Colonic mucosa (tissue), 4 donors: ENCODE measurements at regions not wholly inside any gene's neighbourhood (a gene's known extent, or its start where the extent isn't known, plus 50 kb on each side); places are given as distances from the start of the nearest gene placed in this dataset.

Source experiments
- DNase-seq: peaks from one replicate; pipeline ENCODE4 v3.0.0-alpha.2; 2020
- H3K27ac ChIP-seq: fragments of 200-600 bp; one replicate; pipeline ENCODE4 v1.8.0; 2021
- H3K27me3 ChIP-seq: fragments of 200-600 bp; one replicate; pipeline ENCODE4 v1.8.0; 2021
- H3K36me3 ChIP-seq: fragments of 200-600 bp; one replicate; pipeline ENCODE4 v1.8.0; 2021
- H3K4me1 ChIP-seq: fragments of 200-600 bp; one replicate; pipeline ENCODE4 v1.8.0; 2021; ENCODE audit warnings: mild to moderate bottlenecking
- H3K4me3 ChIP-seq: fragments of 200-600 bp; one replicate; pipeline ENCODE4 v1.8.0; 2021
- H3K9ac ChIP-seq, 2 donors: one replicate each; pipeline ENCODE4 v1.7.0; 2013; ENCODE audit warnings: control low read depth in 2 of 2, low read depth in 2 of 2, low read length in 2 of 2
- H3K9me3 ChIP-seq: fragments of 200-600 bp; one replicate; pipeline ENCODE4 v1.8.0; 2021
- intact Hi-C: fragments of 100-400 bp; cut with DNase I; formaldehyde crosslinking; loops from one replicate; pipeline ENCODE4 v1.14.1; 2022
- TF ChIP-seq, protein P1 (sequence below): fragments of 200-600 bp; IDR thresholded peaks from one replicate; pipeline ENCODE4 v1.8.0; 2022; ENCODE audit warnings: antibody characterized with exemption, mild to moderate bottlenecking
- donor health status: healthy.
- donor health status: DM: no; HTN: no; CAD: no.
- donor health status: DM: no; HTN: no; CAD: no.

DNA sequence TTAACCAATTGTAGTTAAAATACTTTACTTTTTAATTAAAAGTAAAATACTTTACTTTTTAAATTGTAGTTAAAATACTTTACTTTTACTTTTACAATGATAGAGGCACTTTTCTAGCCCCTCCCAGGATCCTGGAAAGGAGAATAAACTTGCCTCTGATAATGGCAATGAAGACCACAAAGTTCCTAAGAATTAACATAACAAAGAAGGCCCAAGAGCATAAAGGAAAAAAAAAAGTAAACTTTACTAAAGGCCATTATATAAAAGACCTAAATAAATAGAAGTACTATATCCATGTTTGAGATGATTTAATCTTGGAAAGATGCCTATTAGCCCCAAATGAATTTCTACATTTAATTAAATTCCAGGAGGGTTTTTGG lies 129.1 kb upstream of the THY1 start:
- no peak for DNase-seq
- TF ChIP-seq, protein P1, sequence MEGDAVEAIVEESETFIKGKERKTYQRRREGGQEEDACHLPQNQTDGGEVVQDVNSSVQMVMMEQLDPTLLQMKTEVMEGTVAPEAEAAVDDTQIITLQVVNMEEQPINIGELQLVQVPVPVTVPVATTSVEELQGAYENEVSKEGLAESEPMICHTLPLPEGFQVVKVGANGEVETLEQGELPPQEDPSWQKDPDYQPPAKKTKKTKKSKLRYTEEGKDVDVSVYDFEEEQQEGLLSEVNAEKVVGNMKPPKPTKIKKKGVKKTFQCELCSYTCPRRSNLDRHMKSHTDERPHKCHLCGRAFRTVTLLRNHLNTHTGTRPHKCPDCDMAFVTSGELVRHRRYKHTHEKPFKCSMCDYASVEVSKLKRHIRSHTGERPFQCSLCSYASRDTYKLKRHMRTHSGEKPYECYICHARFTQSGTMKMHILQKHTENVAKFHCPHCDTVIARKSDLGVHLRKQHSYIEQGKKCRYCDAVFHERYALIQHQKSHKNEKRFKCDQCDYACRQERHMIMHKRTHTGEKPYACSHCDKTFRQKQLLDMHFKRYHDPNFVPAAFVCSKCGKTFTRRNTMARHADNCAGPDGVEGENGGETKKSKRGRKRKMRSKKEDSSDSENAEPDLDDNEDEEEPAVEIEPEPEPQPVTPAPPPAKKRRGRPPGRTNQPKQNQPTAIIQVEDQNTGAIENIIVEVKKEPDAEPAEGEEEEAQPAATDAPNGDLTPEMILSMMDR, result no peak
- no peak overlapping the region for H3K4me3 ChIP-seq
- H3K27ac ChIP-seq, result no peak overlapping the region
- H3K36me3 ChIP-seq, result no peaks in the 10 kb centered on the region
- no peaks in the 10 kb centered on the region for H3K27me3 ChIP-seq
- H3K4me1 ChIP-seq, result no peaks in the 10 kb centered on the region
- H3K9ac ChIP-seq, result no peak overlapping the region
- H3K9me3 ChIP-seq, result no peaks in the 10 kb centered on the region
- intact Hi-C loops, result no loop called here

DNA sequence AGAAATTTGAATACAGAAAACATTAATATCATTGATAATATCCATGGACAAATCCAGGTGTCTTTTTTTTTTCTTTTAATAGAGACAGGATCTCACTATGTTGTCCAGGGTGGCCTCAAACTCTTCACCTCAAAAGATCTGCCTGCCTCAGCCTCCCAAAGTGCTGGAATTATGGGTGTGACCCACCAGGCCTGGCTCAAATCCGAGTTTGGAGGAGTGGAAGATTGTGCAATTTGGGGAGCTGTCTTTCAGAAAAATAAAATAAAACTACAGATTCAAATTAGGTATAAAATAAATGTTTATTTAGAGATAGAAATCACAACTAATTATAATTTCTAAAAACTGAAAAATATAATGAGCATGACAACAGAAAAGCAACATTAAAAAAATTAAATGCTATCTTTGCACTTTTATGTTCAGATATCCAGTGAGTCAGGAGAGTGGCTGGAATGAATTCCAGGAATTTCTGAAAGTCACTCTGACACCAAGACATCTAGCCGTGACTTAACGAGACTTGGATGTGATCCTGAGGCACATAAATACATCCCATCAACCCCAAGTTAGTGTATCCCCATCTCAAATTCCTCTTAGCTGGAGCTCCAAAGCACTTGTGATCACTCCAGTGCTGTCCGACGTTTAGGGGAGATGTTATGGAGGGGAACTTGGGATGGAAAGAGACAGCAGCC lies 128.6 kb upstream of the THY1 start:
- DNase-seq, result no peak
- Histone ChIP-seq H3K9me3 (no peaks in the 10 kb centered on the region), H3K27me3 (no peaks in the 10 kb centered on the region), H3K9ac (no peak overlapping the region), H3K4me1 (no peaks in the 10 kb centered on the region), H3K4me3 (no peak overlapping the region), H3K36me3 (no peaks in the 10 kb centered on the region), H3K27ac (no peak overlapping the region)
- intact Hi-C loops, result no loop called here
- TF ChIP-seq, protein P1, result no peak

DNA sequence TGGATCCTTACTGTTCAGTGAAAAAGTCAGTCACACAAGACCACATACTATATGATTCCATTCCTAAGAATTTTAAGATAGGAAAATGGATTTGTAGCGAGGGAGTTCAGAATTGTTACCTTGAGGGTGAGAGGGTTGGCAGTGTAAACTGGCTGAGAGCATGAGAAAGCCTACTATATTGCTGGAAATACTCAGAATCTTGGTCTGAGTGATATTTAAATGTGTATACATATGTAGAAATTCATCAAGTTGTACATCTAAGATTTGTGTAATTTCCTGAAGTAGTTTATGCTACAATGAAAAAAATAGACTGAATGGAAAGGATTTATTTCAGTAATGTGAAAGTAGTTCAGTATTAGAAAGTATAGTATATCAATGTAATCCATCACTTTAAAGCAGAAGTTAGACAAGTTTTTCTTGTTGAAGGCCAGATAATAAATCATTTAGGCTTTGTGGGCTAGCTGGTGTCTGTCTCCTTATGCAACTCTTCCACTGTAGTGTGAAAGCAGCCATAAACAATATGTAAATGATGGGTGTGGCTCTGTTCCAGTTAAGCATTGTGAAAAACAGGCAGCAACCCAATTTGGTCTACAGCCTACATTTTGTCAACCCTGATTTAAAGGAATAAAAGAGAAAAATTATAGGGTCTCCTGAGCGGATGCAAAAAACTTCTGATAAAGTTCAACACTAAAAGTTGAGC lies 127.2 kb upstream of the THY1 start:
- Histone ChIP-seq H3K9ac (no peak overlapping the region), H3K27ac (no peak overlapping the region), H3K27me3 (no peaks in the 10 kb centered on the region), H3K9me3 (no peaks in the 10 kb centered on the region), H3K36me3 (no peaks in the 10 kb centered on the region), H3K4me1 (no peaks in the 10 kb centered on the region), H3K4me3 (no peak overlapping the region)
- intact Hi-C loops, result no loop called here
- TF ChIP-seq, protein P1, result no peak
- DNase-seq, result no peak

DNA sequence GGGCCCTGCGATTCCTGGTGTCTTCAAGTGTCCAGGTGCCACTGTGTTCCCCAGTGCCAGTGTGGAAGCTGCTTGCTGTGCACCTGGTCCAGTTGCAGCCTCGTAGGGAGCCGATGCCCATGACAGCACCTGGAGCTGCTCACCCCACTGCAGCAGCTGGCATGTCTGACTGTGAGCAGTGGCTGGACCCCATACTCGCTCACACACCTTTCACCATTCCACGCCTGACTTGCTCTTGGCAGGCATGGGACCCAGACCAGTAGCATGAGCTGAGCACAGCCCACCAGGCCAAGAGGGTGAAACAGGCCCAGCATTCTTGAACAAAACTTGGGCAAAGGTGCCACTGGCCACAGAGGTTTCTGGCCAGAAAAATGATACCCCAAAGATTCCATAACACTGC lies 124.5 kb upstream of the THY1 start:
- Histone ChIP-seq H3K27ac (no peak overlapping the region), H3K36me3 (no peaks in the 10 kb centered on the region), H3K4me3 (no peak overlapping the region), H3K4me1 (no peaks in the 10 kb centered on the region), H3K9ac (no peak overlapping the region), H3K9me3 (no peaks in the 10 kb centered on the region), H3K27me3 (no peaks in the 10 kb centered on the region)
- intact Hi-C loops, result no loop called here
- TF ChIP-seq, protein P1, result no peak
- no peak for DNase-seq

DNA sequence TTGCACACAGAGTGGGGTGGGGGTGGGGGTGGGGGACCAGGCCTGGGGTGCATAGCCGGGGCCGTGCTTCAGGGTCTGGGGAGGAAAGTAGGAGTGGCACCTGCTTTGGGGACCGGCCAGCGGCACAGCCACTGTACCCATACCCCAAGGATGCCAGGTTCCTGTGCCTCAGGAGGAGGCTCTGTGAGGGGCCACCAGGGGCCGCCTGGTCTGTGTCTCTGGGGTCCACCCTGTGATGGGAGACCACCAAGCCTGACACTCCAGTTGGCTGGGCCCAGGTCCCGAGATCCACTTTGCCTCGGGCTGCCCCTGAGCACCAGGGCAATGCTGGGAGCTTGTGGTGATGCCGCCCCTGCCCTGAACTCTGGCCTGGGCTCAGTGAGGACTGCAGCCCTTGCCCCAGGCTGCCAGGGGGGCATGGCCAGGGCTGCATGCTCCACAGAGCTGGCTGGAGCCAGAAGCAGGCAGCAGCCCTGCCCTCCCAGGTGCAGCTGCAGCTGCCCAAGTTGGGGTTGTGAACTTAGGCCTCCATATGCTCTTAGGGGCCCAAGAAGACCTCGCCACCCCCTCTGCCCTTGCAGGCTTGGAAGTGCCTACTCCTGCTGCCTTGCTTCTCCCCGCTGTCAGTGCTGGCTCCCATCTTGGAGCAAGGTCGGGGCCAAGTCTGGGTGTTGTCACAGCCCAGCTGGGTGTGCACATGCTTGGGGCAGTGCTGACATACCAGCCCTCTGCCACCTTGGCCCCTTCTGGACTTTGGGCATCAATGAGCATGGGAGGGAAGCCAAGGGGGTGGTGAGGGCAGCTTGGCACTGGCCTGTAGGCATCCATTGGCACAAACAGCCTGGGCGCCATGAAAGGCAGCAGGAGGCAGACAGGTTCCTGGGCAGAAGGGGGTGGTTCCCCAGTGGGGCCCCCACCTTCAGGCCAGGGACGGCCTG lies 123.3 kb upstream of the THY1 start:
- Histone ChIP-seq H3K36me3 (no peaks in the 10 kb centered on the region), H3K27me3 (no peaks in the 10 kb centered on the region), H3K4me1 (no peaks in the 10 kb centered on the region), H3K4me3 (no peak overlapping the region), H3K27ac (no peak overlapping the region), H3K9me3 (no peaks in the 10 kb centered on the region), H3K9ac (no peak overlapping the region)
- no peak for DNase-seq
- intact Hi-C loops, result no loop called here
- TF ChIP-seq, protein P1, result no peak
